Fibroblast of skin of left quadriceps (primary cell): ENCODE measurements at regions not wholly inside any gene's neighbourhood (a gene's known extent, or its start where the extent isn't known, plus 50 kb on each side); places are given as distances from the start of the nearest gene placed in this dataset.
"Not testable (repeated sequence)": the region's sequence is repeated elsewhere in the genome, so short reads cannot be mapped to it uniquely, and the experiment has no call there.

Experiments
- DNase-seq, 2 experiments: peaks; one replicate each; pipeline ENCODE4 v3.0.0-alpha.2; 2013; ENCODE audit warnings: low read depth in 2 of 2

DNA sequence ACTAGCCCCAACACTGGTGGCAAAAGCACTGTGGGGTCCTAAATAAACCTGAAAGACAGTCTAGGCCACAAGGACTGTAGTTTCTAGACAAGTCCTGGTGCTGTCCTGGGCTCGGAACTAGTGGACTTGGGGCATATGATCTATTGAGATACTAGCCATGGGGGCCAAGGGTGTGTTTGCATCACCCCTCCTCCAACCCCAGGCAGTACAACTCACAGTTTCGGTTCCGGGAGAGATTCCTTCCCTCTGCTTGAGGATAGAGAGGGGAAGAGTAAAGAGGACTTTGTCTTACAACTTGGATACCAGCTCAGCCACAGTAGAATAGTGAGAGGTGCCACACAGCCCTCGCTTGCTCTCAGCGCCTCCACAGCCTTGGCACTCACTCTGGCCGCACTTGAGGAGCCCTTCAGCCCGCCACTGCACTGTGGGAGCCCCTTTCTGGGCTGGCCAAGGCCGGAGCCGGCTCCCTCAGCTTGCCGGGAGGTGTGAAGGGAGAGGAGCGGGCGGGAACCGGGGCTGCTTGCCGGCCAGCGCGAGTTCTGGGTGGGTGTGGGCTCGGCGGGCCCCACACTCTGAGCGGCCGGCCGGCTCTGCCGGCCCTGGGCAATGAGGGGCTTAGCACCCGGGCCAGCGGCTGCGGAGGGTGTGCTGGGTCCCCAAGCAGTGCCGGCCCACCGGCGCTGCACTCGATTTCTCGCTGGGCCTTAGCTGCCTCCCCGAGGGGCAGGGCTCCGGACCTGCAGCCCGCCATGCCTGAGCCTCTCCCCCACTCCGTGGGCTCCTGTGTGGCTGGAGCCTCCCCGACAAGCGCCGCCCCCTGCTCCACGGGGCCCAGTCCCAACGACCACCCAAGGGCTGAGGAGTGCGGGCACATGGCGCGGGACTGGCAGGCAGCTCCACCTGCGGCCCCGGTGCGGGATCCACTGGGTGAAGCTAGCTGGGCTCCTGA, 222.7 kb upstream of the SEMA3C start:
- DNase-seq, result not testable (repeated sequence)

DNA sequence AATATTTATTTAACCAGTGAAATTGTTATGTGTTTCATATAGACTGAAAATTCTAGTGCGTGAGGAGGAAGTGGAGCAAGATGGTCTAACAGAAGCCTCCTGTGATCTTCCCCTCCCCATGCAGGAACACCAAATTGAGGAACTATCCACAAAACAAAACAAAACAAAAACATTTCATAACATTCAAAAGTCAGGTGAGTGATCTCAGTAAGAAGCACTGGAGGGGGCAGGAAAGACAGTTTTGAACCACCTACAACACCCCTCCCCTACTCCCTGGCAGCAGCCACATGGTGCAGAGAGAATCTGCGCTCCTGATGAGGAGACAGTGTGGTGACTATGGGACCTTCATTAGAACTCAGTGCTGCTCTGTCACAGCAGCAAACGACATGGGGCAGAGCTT, 221.9 kb upstream of the SEMA3C start:
- DNase-seq, result no peak

DNA sequence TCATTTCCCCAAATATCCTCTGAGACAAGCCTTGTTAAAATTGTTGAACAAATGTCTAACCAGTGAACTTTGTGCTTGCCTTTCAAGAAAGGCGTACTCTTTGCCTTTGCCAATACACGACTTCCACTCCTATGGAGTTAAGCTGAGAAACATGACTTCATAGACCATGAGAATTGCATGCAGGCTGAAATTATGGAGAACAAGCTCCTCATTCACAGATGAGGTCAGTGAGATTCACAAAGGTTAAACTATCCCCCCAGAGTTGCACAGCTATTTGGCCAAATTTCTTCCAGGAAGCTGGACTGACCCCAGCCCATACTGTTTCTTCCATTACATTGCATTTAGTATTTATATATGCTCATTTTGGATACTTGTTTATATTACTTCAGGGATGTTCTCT, 221.4 kb upstream of the SEMA3C start:
- no peak for DNase-seq

DNA sequence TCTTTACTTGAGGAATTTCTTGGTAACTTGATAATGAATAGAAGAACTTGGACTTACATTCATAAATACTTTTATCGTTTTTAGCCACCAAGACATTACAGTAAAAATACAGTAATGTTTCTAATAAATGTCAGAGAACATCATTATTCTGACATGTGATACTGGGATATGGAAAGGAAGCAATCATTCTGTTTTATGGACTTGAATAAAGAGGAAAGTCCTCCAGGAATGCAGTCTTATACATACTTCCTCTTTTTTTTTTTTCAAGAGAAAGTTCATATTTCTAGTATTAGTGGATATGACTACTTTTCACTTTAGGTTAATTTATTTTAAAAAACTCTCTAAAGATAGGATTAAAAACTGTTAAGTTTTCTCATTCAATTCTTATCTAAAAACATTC, 220.0 kb upstream of the SEMA3C start:
- no peak for DNase-seq

DNA sequence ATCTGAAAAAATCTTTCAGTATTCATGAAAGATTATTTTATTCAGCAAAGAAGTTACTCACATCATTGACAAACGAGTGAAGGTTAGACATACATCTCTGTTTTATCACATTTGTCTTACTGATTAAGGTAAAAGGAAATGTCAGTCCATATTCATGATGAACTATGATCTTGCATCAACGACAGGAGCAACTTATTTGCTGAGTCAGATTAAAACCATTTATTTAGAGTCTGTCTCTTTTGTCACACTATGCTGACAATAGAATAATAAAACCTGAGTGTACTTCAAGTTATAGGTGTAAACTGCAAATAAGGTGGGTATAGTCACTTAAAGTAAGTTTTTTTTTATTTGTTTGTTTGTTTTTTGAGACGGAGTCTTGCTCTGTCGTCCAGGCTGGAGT, 216.5 kb upstream of the SEMA3C start:
- no peak for DNase-seq

DNA sequence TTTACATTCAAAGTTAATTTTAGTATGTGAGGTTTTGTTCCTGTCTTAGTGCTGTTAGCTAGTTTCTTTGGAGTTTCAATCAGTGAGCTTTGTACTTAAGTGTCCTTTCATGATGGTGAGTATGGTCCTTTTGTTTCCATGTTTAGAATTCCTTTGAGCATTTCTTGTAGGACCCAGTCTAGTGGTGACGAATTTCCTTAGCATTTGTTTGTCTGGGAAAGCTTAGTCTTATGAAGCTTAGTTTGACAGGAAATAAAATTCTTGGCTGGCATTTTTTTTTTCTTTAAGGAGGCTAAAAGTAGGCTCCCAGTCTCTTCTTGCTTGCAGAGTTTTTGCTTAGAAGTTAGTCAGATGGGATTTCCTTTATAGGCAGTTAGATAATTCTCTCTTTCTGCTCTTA, 209.2 kb upstream of the SEMA3C start:
- no peak for DNase-seq

DNA sequence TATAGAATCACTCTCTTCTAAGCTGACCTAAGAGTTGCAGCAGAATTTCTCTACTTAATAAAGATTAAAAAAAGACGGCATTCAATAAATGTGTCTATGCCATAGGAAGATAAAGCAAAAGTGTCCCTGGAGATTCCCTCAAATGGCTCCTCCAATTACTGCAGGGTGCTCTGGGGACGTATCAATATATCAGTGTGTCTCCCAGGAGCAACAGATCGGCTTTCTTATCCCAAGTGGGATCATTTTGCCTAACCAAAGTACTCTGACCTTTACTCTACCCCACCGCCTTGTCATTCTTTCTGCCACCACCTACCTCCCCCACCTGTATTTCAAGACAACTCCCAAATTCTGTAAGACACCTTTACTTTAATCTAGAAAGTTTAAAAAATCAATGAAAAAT, 202.0 kb upstream of the SEMA3C start:
- no peak for DNase-seq

DNA sequence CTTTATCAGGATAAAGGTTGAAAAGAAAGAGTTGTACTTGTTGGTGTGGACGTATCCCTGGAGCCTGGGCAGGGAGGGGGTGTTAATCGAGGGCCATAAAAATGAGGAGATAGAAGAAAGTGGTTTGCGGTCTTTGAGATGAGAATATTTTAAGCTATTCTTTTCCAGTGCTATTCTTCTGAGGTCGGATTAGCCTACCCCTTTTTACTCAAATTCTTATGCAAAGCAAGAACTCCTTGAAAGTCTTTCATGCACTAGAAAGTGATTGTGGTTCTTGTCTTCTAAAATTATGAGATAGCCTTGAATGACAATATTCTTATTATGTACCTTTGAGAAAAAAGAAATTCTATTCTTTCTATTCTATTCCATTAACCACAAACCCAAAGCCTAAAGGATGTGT, 201.3 kb upstream of the SEMA3C start:
- no peak for DNase-seq

DNA sequence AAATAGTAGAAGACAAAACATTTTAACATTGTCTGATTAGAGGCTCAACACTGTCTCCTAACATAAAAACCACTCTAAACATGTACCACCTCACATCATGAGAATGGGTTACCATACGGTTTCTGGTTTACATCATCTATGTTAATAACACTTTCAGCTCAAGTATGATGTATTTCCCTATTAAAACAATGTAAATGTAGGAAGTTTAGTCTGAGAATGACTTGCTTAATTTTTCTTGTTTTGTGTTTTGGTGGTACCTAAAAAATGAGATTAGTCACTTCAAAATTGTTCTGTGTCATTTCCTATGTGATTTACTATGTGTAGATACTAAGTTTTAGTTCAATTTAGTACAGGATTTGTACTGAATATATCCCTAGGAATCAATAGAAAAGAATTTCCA, 195.8 kb upstream of the SEMA3C start:
- DNase-seq, result no peak

DNA sequence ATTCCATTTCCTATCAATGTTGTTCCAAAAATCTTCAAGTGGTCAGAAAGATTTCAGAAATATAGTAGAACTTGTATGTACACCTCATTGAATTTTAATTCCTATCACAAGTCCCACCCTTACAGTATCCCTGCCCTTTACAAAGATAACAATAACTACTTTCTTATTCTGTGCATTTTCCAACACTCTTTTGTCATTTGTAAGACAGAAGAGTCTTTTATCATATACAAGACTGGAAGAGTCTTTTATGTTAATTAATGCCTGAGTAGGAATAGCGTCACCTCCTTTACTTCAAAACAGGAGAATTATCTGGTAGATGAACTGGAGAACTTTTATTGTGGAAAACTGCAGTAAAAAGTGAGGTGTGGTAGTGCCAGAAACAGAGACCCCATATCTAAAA, 193.9 kb upstream of the SEMA3C start:
- no peak for DNase-seq

DNA sequence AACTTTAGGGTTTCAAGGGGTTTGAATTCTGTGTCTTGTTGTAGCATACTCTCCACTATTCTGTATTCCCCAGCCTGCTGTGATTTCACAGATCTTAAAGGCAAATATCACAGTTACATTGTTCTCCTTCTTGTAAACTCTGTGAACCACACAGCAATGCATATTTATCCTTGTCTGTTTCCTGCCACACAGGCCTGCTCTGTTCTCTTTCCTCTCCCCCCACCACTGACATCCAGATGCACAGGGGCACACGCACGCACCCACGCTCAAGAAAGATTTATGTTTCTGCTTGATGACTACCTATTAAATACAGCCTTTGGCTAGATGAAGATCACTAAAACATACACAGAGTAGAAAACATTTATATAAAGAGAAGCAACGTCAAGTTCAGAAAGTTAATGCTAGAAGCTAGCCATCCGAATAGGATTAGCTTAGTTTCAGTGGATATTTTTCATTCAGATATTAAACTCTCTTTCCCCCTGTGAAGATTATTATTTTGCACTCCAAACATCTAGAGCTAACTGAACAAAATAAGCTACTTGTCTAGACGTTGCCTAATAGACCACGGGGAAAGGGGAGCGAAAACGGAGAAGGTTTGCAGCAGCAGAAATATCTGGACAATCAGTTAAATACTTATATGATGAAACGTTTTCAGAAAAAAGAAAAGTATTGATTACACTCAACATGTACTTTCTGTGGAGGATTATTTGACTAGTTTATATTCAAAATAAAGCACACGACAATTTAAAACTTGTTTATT, 193.1 kb upstream of the SEMA3C start:
- DNase-seq, result peak; percentile 34 to 37

DNA sequence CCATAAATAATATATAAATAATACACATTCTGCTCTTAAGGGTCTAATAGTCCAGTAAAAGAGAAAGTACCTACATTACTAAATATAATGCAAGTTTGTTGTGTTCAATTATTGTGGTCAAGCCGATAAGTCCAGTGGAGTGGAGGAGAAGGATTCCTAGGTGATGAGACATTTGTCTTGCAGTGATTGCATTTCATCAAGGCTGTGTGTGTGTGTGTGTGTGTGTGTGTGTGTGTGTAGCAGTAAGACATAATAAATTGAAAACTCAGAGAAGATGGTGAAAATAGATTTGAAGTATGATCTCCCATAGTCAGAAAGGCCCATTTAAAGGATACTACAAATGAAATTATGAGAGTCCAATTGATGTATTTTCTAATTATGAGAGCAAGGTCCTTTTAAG, 192.5 kb upstream of the SEMA3C start:
- DNase-seq, result peak; percentile 82

DNA sequence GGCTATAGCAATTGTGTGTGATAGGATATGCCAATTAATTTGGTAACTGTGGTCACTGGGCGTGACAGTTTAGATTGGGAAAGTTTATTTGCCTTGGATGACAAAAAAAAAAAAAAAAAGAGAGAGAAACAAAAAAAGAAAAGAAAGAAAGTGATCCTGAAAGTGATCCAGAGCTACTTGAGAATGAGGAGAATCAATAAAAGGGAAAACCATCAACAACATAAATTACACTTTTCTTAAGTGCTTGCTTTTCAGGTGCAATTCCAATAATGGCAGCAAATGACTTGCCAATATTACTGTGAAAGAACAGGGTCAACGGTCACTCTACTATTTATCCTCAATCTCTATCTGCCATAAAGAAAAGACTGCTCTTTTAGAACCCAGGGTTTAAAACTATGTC, 191.8 kb upstream of the SEMA3C start:
- DNase-seq, result no peak

DNA sequence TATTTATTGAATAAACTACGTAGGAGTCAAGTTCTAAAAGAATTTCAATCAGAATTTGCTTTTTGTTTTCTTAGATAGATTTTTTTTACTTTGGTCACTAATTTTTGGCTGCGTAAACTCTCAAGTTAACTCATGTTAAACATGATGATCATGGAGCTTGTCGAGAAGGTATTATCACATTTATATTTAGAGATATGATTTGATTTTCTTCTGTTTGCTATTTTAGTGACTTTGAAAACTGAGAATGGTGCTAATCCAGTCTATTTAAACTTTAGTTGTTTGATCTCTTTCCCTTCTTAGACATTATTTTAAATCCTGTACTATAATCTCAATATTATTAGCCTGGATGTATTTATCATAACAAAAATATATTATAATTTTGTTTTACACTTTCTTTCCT, 179.4 kb upstream of the SEMA3C start:
- no peak for DNase-seq

DNA sequence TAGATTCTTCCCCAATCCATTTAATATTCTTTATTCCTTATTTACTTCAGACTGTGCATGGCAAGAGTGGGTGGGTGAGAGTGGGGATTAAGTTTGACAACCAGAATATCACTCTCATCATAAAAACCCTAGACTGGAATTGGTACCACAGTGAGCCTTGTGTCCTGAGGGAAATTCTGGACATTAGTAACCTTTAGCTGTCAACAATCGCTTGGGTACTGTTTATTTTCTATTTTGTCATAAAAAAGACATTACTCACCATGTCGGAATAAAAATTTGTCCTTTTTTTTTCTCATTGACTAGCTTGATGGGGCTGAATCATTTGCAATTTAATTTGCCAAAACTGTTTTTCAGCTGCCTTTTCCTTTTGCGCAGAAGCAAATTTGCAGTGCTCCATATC, 176.1 kb upstream of the SEMA3C start:
- DNase-seq, result no peak

DNA sequence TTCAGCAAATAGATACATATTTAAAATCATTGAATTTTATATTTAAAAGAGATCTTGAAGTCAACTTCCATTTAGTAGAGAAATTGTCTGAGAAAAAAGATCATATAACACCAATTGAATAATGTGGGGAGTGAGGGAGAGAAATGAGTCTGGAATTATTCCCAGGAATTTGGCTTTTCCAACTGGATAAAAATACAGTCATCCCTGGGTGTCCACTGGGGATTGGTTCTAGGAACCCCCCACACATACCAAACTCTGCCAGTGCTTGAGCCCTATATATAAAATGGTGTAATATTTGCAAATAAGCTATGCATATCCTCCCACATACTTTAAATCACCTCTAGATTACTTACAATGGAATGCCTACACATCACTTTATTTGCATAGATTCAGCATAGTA, 162.8 kb upstream of the SEMA3C start:
- peak; percentile 62 to 63 for DNase-seq

DNA sequence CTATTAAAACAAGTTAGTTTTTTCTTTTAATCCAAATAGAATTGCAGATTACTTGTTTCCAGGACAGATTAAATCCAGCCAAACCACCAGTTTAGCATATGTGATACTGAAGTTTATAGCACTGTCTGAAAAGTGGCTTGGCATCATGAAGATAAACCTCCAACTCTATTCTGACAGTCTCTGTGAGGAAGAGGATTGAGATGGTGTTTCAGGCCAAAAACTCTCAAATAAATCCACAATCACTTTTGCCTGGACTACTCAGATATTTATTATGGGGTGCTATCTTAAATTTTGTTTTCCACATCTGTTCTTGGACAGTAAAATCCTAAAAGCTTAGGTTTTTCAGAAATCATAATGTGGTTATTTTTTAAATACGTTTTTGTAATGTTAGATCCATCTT, 161.7 kb upstream of the SEMA3C start:
- DNase-seq, result no peak

DNA sequence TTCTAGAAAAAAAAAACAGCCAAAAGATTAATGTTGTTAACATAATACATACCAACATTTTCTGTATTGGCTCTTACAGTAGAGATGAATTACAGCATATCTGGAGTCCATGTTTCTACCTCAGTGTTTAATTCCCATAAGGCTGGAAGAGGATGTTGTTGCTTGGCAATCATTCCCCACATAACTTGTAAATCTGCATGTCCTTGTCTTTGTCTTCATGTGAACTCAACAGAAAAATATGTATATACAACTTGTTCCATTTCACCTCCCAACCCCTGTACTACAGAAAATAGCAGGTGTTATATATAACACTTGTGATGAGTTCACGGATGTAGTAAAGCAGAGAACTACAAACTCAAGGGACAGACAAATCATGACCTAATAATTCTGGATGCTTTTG, 160.9 kb upstream of the SEMA3C start:
- DNase-seq, result peak; percentile 39 to 42

DNA sequence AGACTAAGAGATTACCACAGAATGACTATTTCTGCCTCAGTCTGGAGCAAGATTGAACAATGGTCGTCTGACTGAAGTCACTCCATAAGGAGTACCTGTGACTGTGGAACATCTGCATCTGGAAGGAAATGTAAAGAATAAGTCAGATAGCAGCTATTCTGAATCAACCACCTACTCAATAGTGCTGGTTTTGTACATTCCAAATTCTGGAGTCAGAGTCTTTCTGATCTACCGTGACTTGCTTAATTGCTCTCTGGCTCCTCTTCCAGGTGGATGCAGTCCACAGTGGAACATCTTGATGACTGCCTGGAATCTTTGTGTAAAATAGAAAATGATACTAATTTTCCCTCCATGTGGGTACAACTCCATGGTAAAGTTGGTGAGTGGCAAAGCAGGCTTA, 156.3 kb upstream of the SEMA3C start:
- no peak for DNase-seq

DNA sequence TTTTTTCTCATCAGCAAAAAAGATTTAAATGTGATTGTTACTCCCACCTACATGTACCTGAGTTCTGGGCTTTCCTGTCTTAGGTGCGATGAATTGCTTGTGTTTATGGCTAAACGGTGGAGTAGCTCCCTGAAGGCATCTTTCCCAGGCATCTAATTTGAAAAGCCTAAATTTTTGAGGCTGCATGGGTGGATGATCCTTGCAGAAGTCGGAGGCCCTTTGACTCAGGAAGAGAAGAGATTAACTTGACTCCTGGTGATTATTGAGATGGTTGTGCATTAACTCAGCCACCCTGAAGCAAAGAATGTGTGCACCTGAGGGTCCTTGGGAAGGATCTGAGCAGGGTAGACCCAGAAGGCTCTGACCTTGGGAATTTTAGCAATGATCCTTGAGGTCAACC, 155.6 kb upstream of the SEMA3C start:
- no peak for DNase-seq

DNA sequence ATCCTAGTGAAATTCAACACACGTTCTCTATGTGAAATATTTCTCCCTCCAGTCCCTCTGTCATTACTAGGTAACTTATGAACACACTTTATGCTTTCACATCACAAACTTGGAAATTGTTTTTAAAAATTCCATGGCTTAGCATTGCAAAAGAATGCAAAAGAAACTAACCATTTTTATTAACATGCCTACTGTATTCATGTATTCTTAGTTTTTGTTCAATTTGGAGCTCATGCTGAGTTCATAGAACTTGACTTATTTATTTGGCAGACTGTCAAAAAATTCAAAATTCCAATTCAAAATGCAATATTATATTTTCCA, 155.0 kb upstream of the SEMA3C start:
- DNase-seq, result no peak

DNA sequence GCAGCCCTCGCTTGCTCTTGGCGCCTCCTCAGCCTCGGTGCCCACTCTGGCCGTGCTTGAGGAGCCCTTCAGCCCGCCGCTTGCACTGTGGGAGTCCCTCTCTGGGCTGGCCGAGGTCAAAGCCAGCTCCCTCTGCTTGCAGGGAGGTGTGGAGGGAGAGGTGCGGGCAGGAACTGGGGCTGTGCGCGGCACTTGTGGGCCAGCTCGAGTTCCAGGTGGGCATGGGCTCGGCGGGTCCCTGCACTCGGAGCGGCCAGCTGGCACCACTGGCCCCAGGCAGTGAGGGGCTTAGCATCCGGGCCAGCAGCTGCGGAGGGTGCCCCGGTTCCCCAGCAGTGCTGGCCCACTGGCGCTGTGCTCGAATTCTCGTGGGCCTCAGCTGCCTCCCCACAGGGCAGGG, 152.1 kb upstream of the SEMA3C start:
- DNase-seq, result no peak

DNA sequence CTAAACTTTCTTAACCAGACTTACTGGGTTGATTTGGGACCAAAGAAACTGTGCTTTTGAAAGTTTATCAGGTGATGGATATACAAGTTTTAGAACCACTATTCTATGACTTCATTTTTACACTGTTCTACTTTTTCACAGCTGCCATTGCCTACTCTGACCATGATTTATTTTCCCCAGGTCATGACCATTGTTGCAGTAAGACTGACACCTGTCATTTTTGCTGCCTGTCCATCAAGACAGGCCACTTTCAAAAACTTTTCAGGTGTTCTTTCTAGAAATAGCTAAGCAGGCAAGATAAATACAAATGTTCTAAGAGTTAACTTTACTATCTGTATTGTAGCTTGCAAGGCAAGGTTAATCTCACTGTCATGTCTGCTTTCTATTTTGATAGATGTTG, 147.9 kb upstream of the SEMA3C start:
- DNase-seq, result no peak
